K562 (cell line): ENCODE measurements at regions not wholly inside any gene's neighbourhood (a gene's known extent, or its start where the extent isn't known, plus 50 kb on each side); places are given as distances from the start of the nearest gene placed in this dataset.

Source experiments
- ATAC-seq: fragments of 200-7000 bp; cut with Tn5 transposase; 3 replicates; pipeline ENCODE4 v1.9.1; 2020; ENCODE audit warnings: moderate library complexity
- BruUV-seq: library from RNA; stranded (reverse); fragments of 400-500 nt; replicated peaks from 2 replicates; lab custom pipeline; 2021; lab: Mats Ljungman, UMichigan
- CTCF ChIA-PET: fragments of 300-600 bp; formaldehyde crosslinking; extraction: SDS; loops from one replicate; lab custom pipeline; 2021; ENCODE audit warnings: low intra/inter-chr PET ratio; lab: Yijun Ruan, JAX
- POLR2A ChIA-PET: fragments of 300-600, 350-650 bp; sonication (Branson Sonifier 250); formaldehyde crosslinking; extraction: SDS; loops from one replicate; lab custom pipeline; 2021; ENCODE audit warnings: antibody characterized with exemption, inconsistent platforms; lab: Yijun Ruan, JAX
- DNase-seq, 4 experiments: peaks; one replicate each; pipeline versions ENCODE4 v3.0.0 to v3.0.0-alpha.2; 2011 to 2018; ENCODE audit warnings: low spot score in 3 of 4, mixed read lengths in 3 of 4; ENCODE audit errors: extremely low read depth in 1 of 4
- FAIRE-seq: peaks from 2 replicates; lab custom pipeline; 2011; peaks lifted over from hg19 to GRCh38; lab: Jason Lieb, UNC
- H2AFZ ChIP-seq: 2 replicates; pipeline ENCODE4 v1.6.0; 2011; ENCODE audit warnings: low read depth, low read length, control low read depth, inconsistent platforms
- H3K27ac ChIP-seq: fragments of 200-600 bp; 3 replicates; pipeline ENCODE4 v1.8.0; 2011; ENCODE audit warnings: low read depth, mild to moderate bottlenecking, control low read depth, inconsistent platforms, low read length, moderate library complexity, mixed read lengths; ENCODE audit errors: extremely low read depth
- H3K27me3 ChIP-seq, 2 experiments: fragments of 300-600 bp in 1 of 2; 2 replicates in 1 of 2; 3 replicates in 1 of 2; pipeline versions ENCODE4 v1.6.0 to v1.8.0; 2011; ENCODE audit warnings: inconsistent platforms in 2 of 2, low read length in 2 of 2, mild to moderate bottlenecking in 1 of 2, mixed read lengths in 1 of 2, moderate library complexity in 1 of 2; ENCODE audit not compliant: control insufficient read depth in 2 of 2, insufficient read depth in 2 of 2
- H3K36me3 ChIP-seq: fragments of 300-600 bp; 3 replicates; pipeline ENCODE4 v1.8.0; 2011; ENCODE audit warnings: mild to moderate bottlenecking, low read length, inconsistent platforms; ENCODE audit not compliant: control insufficient read depth, insufficient read depth
- H3K4me1 ChIP-seq, 2 experiments: fragments of 200-600 bp in 1 of 2; replicated peaks in 1 of 2; 2 replicates in 1 of 2; 3 replicates in 1 of 2; pipeline versions ENCODE4 v1.5.1 to v1.8.0; 2011; ENCODE audit warnings: inconsistent platforms in 2 of 2, low read length in 2 of 2, mild to moderate bottlenecking in 1 of 2, mixed read lengths in 1 of 2, moderate library complexity in 1 of 2; ENCODE audit not compliant: control insufficient read depth in 2 of 2, insufficient read depth in 2 of 2
- H3K4me2 ChIP-seq: 2 replicates; pipeline ENCODE4 v1.6.1; 2011; ENCODE audit warnings: low read length, control low read depth, inconsistent platforms, mixed read lengths; ENCODE audit not compliant: insufficient read depth
- H3K4me3 ChIP-seq: fragments of 200-600 bp; sonication (generic), shearing (Covaris generic); 2 replicates; pipeline ENCODE4 v1.5.1; 2016; ENCODE audit warnings: control low read depth, inconsistent platforms
- H3K79me2 ChIP-seq: fragments of 200-600 bp; 3 replicates; pipeline ENCODE4 v1.8.0; 2011; ENCODE audit warnings: low read length, inconsistent platforms; ENCODE audit not compliant: control insufficient read depth, insufficient read depth
- H3K9ac ChIP-seq, 2 experiments: 2 replicates each; pipeline versions ENCODE4 v1.6.0 to v1.6.1; 2011; ENCODE audit warnings: low read depth in 2 of 2, low read length in 2 of 2, control low read depth in 1 of 2, inconsistent platforms in 1 of 2, mild to moderate bottlenecking in 1 of 2, mixed read lengths in 1 of 2; ENCODE audit not compliant: insufficient read depth in 1 of 2
- H3K9me1 ChIP-seq: one replicate; pipeline ENCODE4 v1.6.0; 2011; ENCODE audit warnings: inconsistent platforms, mild to moderate bottlenecking, low read length, moderate library complexity; ENCODE audit not compliant: control insufficient read depth, insufficient read depth
- H3K9me3 ChIP-seq: replicated peaks from 2 replicates; pipeline ENCODE4 v1.5.1; 2011; ENCODE audit warnings: low read depth, low read length, inconsistent platforms; ENCODE audit not compliant: control insufficient read depth, insufficient read depth
- H4K20me1 ChIP-seq: replicated peaks from 2 replicates; pipeline ENCODE4 v1.6.1; 2011; ENCODE audit warnings: low read length, inconsistent platforms, mixed read lengths; ENCODE audit not compliant: control insufficient read depth, insufficient read depth
- CEBPG ChIP-seq, 3 experiments: fragments of 200-800 bp in 1 of 3; sonication (Bioruptor generic) in 1 of 3; sonication (generic) in 1 of 3; formaldehyde crosslinking in 1 of 3; IDR thresholded peaks in 2 of 3; conservative IDR thresholded peaks in 1 of 3; 2 replicates each; pipeline versions ENCODE4 v1.6.1 to v1.8.0; 2016 to 2022; ENCODE audit warnings: missing compliant biosample characterization in 2 of 3, missing genetic modification characterization in 2 of 3, mild to moderate bottlenecking in 1 of 3, missing genetic modification reagents in 1 of 3
- ETS2 ChIP-seq: IDR thresholded peaks from 2 replicates; pipeline ENCODE4 v1.6.1; 2016; ENCODE audit warnings: borderline replicate concordance, missing genetic modification characterization, mild to moderate bottlenecking, moderate library complexity, missing compliant biosample characterization; ENCODE audit not compliant: poor library complexity, severe bottlenecking
- PHB ChIP-seq: fragments of 250-450 bp; sonication (Bioruptor Pico); IDR thresholded peaks from 2 replicates; pipeline ENCODE4 v1.5.0; 2021
- RBM14 ChIP-seq: fragments of 200-400 bp; formaldehyde crosslinking; IDR thresholded peaks from 2 replicates; pipeline ENCODE4 v1.6.1; 2018; ENCODE audit warnings: low read depth, mild to moderate bottlenecking, low read length, moderate library complexity, borderline replicate concordance; ENCODE audit not compliant: insufficient read depth
- RREB1 ChIP-seq: fragments of 250-450 bp; sonication (Bioruptor Pico); IDR thresholded peaks from 2 replicates; pipeline ENCODE4 v1.4.0; 2020
- TOE1 ChIP-seq, 2 experiments: fragments of 450-650 bp in 1 of 2; sonication (generic) in 1 of 2; formaldehyde crosslinking in 1 of 2; IDR thresholded peaks; 2 replicates each; pipeline versions ENCODE4 v1.7.1 to v1.8.0; 2016 to 2022; ENCODE audit warnings: borderline replicate concordance in 2 of 2, mild to moderate bottlenecking in 2 of 2, antibody characterized with exemption in 1 of 2, inconsistent platforms in 1 of 2, low read depth in 1 of 2, missing genetic modification reagents in 1 of 2, moderate library complexity in 1 of 2
- ZFX ChIP-seq: sonication (generic); formaldehyde crosslinking; IDR thresholded peaks from 2 replicates; pipeline ENCODE4 v1.8.0; 2022; ENCODE audit warnings: mild to moderate bottlenecking, missing genetic modification reagents, moderate library complexity
- WGBS: fragments of 100-300 bp; shearing (Covaris generic); methylation state at CpG from one replicate; pipeline ENCODE4 v1.1.6; 2016; ENCODE audit warnings: low coverage, mixed read lengths; ENCODE audit not compliant: insufficient coverage; ENCODE audit errors: missing lambda C conversion rate; 5-methylcytosine and 5-hydroxymethylcytosine counted together
- in situ Hi-C: fragments of 300-500 bp; cut with MboI; formaldehyde crosslinking; loops from 4 replicates; pipeline ENCODE4 v1.15.0; 2018; ENCODE audit warnings: inconsistent platforms, mixed read lengths
- intact Hi-C: fragments of 100-400 bp; cut with micrococcal nuclease; formaldehyde crosslinking; loops from 2 replicates; pipeline ENCODE4 v1.14.2; 2022
- TF ChIP-seq, protein P1 (sequence below): sonication (generic); formaldehyde crosslinking; IDR thresholded peaks from 2 replicates; pipeline ENCODE4 v1.8.0; 2022; ENCODE audit warnings: missing genetic modification reagents, mild to moderate bottlenecking, moderate library complexity, borderline replicate concordance

DNA sequence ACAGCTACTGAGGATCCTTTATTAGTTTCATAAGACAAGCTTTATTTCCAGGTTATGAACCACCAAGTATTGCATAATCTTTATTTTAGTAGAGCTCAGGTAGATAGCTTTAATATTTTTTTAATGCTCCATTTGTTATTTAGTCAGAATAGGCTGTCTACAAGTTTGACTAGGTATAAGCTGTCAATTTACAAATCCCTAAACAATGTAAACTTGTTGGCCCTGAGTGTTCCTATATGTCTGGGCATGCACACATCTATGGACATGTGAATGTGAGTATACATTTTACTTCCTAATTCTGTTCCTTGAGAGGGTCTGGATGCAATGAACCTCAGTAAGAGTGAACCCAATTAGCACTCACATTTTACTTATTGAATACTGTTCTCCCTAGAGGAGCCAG is 722.2 kb upstream of the PTPRD start:
- in situ Hi-C loops: no loop called here
- BruUV-seq: no TSS peak
- Histone ChIP-seq H3K9me3 (no peaks in the 10 kb centered on the region), H3K27ac (no peak overlapping the region), H3K4me2 (no peak overlapping the region), H3K36me3 (no peaks in the 10 kb centered on the region), H4K20me1 (no peaks in the 10 kb centered on the region), H3K4me3 (no peak overlapping the region), H3K4me1 (no peaks in the 10 kb centered on the region), H3K79me2 (no peaks in the 10 kb centered on the region), H2AFZ (no peak overlapping the region), H3K9ac (no peak overlapping the region), H3K27me3 (no peaks in the 10 kb centered on the region), H3K9me1 (no peaks in the 10 kb centered on the region)
- FAIRE-seq (no peak), DNase-seq (no peak), ATAC-seq (no peak)
- TF ChIP-seq CEBPG (CRISPR knock-in tag; IDR thresholded peaks at IDR 0.05) (no peak), CEBPG (tag; conservative IDR thresholded peaks at IDR 0.05 in 1 of 2, IDR thresholded peaks at IDR 0.05 in 1 of 2) (peak in 1 of 2 experiments; percentile 29; a peak in 1 of 4 replicates), PHB (CRISPR knock-in tag) (no peak)
- ChIA-PET POLR2A (no interaction called here), CTCF (no interaction called here)
- intact Hi-C loops: no loop called here

DNA sequence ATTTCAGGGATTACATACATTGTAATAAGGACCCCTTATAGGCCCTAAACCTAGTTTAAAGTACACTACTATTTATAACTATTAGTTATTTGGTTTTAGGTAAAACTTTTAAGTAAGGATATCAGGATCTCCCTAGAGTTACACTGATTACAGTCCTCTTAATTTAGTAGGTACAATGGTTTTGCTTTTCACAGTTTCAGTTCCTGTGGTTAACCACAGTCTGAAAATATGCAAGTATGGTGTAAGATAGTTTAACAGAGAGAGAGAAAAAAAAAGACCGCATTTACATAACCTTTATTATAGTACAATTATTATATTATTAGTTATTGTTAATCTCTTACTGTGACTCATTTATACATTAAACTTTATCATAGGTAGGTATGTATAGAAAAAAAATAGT is 725.3 kb upstream of the PTPRD start:
- in situ Hi-C loops (no loop called here), intact Hi-C loops (no loop called here)
- H3K4me3 ChIP-seq: no peak overlapping the region
- H3K4me1 ChIP-seq: no peaks in the 10 kb centered on the region
- ChIA-PET CTCF (no interaction called here), POLR2A (no interaction called here)
- no peak for ATAC-seq
- no peaks in the 10 kb centered on the region for H4K20me1 ChIP-seq
- no peak for DNase-seq
- no peak overlapping the region for H2AFZ ChIP-seq
- no TSS peak for BruUV-seq
- no peak for FAIRE-seq
- no peak overlapping the region for H3K4me2 ChIP-seq
- WGBS: 29% methylated on average over 1 of the region's 1 CpG
- H3K36me3 ChIP-seq: no peaks in the 10 kb centered on the region
- no peaks in the 10 kb centered on the region for H3K27me3 ChIP-seq
- H3K9ac ChIP-seq: no peak overlapping the region
- H3K79me2 ChIP-seq: no peaks in the 10 kb centered on the region
- H3K9me1 ChIP-seq: no peaks in the 10 kb centered on the region
- H3K9me3 ChIP-seq: no peaks in the 10 kb centered on the region
- no peak overlapping the region for H3K27ac ChIP-seq
- TF ChIP-seq ETS2 (tag) (no peak), TOE1 (IDR thresholded peaks at IDR 0.05; ENCODE audit: borderline replicate concordance) (no peak), TOE1 (CRISPR knock-in tag; IDR thresholded peaks at IDR 0.05; ENCODE audit: borderline replicate concordance, low read depth) (no peak), RREB1 (no peak), RBM14 (no peak), ZFX (CRISPR knock-in tag) (no peak)
- TF ChIP-seq, protein P1, sequence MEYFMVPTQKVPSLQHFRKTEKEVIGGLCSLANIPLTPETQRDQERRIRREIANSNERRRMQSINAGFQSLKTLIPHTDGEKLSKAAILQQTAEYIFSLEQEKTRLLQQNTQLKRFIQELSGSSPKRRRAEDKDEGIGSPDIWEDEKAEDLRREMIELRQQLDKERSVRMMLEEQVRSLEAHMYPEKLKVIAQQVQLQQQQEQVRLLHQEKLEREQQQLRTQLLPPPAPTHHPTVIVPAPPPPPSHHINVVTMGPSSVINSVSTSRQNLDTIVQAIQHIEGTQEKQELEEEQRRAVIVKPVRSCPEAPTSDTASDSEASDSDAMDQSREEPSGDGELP (CRISPR knock-in tag): no peak
